ENCODE measurements at regions not wholly inside any gene's neighbourhood (a gene's known extent, or its start where the extent isn't known, plus 50 kb on each side); places are given as distances from the start of the nearest gene placed in this dataset.

DNA sequence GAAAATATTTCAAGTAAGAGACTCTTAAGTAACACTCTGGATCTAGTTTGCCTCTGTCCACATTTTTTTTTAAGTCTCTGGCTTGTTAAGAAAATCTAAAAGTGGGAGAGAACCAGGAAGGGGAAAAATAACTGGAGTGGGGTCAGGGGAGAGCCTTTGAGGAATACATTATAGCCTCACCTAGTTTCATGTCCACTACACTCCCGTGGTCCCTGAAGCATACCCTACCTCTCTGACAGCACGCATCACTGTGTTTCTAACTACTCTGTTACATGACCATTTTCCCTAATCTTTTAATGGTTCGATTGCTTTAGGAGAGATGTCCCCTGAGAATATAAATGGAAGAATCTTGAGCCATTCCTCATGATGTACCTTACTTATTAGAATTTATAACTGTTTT lies 318.3 kb downstream of the TMEM167A start (continued):
- TF ChIP-seq, protein P1, sequence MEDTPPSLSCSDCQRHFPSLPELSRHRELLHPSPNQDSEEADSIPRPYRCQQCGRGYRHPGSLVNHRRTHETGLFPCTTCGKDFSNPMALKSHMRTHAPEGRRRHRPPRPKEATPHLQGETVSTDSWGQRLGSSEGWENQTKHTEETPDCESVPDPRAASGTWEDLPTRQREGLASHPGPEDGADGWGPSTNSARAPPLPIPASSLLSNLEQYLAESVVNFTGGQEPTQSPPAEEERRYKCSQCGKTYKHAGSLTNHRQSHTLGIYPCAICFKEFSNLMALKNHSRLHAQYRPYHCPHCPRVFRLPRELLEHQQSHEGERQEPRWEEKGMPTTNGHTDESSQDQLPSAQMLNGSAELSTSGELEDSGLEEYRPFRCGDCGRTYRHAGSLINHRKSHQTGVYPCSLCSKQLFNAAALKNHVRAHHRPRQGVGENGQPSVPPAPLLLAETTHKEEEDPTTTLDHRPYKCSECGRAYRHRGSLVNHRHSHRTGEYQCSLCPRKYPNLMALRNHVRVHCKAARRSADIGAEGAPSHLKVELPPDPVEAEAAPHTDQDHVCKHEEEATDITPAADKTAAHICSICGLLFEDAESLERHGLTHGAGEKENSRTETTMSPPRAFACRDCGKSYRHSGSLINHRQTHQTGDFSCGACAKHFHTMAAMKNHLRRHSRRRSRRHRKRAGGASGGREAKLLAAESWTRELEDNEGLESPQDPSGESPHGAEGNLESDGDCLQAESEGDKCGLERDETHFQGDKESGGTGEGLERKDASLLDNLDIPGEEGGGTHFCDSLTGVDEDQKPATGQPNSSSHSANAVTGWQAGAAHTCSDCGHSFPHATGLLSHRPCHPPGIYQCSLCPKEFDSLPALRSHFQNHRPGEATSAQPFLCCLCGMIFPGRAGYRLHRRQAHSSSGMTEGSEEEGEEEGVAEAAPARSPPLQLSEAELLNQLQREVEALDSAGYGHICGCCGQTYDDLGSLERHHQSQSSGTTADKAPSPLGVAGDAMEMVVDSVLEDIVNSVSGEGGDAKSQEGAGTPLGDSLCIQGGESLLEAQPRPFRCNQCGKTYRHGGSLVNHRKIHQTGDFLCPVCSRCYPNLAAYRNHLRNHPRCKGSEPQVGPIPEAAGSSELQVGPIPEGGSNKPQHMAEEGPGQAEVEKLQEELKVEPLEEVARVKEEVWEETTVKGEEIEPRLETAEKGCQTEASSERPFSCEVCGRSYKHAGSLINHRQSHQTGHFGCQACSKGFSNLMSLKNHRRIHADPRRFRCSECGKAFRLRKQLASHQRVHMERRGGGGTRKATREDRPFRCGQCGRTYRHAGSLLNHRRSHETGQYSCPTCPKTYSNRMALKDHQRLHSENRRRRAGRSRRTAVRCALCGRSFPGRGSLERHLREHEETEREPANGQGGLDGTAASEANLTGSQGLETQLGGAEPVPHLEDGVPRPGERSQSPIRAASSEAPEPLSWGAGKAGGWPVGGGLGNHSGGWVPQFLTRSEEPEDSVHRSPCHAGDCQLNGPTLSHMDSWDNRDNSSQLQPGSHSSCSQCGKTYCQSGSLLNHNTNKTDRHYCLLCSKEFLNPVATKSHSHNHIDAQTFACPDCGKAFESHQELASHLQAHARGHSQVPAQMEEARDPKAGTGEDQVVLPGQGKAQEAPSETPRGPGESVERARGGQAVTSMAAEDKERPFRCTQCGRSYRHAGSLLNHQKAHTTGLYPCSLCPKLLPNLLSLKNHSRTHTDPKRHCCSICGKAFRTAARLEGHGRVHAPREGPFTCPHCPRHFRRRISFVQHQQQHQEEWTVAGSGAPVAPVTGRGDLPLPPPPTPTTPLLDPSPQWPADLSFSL (CRISPR knock-in tag; IDR thresholded peaks at IDR 0.05), result no peak
- no peak for TF ChIP-seq ZNF788 (CRISPR knock-in tag; IDR thresholded peaks at IDR 0.05; ENCODE audit: borderline replicate concordance)
- no peak for TF ChIP-seq NKX3-1 (CRISPR knock-in tag; IDR thresholded peaks at IDR 0.05)
- TF ChIP-seq MTA1 (CRISPR knock-in tag; IDR thresholded peaks at IDR 0.05; ENCODE audit: borderline replicate concordance), result no peak

DNA sequence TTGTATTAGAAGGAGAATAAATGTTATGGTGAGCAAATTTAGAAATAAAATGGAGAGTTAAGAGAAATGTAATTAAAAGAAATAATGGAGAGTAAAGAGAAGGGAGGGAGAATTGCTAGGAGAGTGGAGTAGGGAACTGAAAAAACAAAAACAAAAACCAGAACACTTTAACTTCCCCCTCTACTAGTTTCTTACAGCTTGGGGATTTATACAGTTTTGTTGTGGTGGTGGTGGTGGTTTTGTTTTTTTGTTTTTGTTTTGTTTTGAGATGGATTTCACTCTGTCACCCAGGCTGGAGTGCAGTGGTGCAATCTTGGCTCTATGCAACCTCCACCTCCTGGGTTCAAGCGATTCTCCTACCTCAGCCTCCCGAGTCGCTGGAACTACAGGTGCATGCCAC lies 322.4 kb downstream of the TMEM167A start:
- in situ Hi-C loops (cut with HindIII; ENCODE audit: extremely low pct_ligation_motif_present, low pct_unique_long_range_greater_than_20kb) (no loop called here), intact Hi-C loops (cut with micrococcal nuclease; ENCODE audit: unreplicated experiment) (no loop called here)
- H3K4me1 ChIP-seq (ENCODE audit: insufficient read depth, low read length), result no peaks in the 10 kb centered on the region
- DNase-seq (ENCODE audit: low spot score), result no peak
- no peaks in the 10 kb centered on the region for H3K36me3 ChIP-seq (replicated peaks in 1 of 2; ENCODE audit: control insufficient read depth in 1 of 2, insufficient read depth in 2 of 2, low read length in 2 of 2)
- H3K79me2 ChIP-seq (ENCODE audit: insufficient read depth, low read length), result no peaks in the 10 kb centered on the region
- no peak overlapping the region for H3K4me3 ChIP-seq (replicated peaks in 1 of 3; ENCODE audit: insufficient read depth in 1 of 3, low read depth in 2 of 3, low read length in 3 of 3)
- BruUV-seq (replicated peaks), result no TSS peak
- TF ChIP-seq ZNF678 (CRISPR knock-in tag; IDR thresholded peaks at IDR 0.05), result no peak
- TF ChIP-seq ZNF3 (CRISPR knock-in tag; IDR thresholded peaks at IDR 0.05), result no peak
- no peak for TF ChIP-seq DPF2 (CRISPR knock-in tag; IDR thresholded peaks at IDR 0.05; ENCODE audit: borderline replicate concordance, low read depth)
- no peak for TF ChIP-seq ZNF782 (CRISPR knock-in tag; IDR thresholded peaks at IDR 0.05; ENCODE audit: borderline replicate concordance)
- TF ChIP-seq ZNF629 (CRISPR knock-in tag; conservative IDR thresholded peaks at IDR 0.05), result no peak
- TF ChIP-seq ZBTB20 (CRISPR knock-in tag; IDR thresholded peaks at IDR 0.05; ENCODE audit: borderline replicate concordance, low read depth), result no peak
- TF ChIP-seq HIVEP1 (CRISPR knock-in tag; IDR thresholded peaks at IDR 0.05), result no peak
- TF ChIP-seq, protein P2, sequence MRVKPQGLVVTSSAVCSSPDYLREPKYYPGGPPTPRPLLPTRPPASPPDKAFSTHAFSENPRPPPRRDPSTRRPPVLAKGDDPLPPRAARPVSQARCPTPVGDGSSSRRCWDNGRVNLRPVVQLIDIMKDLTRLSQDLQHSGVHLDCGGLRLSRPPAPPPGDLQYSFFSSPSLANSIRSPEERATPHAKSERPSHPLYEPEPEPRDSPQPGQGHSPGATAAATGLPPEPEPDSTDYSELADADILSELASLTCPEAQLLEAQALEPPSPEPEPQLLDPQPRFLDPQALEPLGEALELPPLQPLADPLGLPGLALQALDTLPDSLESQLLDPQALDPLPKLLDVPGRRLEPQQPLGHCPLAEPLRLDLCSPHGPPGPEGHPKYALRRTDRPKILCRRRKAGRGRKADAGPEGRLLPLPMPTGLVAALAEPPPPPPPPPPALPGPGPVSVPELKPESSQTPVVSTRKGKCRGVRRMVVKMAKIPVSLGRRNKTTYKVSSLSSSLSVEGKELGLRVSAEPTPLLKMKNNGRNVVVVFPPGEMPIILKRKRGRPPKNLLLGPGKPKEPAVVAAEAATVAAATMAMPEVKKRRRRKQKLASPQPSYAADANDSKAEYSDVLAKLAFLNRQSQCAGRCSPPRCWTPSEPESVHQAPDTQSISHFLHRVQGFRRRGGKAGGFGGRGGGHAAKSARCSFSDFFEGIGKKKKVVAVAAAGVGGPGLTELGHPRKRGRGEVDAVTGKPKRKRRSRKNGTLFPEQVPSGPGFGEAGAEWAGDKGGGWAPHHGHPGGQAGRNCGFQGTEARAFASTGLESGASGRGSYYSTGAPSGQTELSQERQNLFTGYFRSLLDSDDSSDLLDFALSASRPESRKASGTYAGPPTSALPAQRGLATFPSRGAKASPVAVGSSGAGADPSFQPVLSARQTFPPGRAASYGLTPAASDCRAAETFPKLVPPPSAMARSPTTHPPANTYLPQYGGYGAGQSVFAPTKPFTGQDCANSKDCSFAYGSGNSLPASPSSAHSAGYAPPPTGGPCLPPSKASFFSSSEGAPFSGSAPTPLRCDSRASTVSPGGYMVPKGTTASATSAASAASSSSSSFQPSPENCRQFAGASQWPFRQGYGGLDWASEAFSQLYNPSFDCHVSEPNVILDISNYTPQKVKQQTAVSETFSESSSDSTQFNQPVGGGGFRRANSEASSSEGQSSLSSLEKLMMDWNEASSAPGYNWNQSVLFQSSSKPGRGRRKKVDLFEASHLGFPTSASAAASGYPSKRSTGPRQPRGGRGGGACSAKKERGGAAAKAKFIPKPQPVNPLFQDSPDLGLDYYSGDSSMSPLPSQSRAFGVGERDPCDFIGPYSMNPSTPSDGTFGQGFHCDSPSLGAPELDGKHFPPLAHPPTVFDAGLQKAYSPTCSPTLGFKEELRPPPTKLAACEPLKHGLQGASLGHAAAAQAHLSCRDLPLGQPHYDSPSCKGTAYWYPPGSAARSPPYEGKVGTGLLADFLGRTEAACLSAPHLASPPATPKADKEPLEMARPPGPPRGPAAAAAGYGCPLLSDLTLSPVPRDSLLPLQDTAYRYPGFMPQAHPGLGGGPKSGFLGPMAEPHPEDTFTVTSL (CRISPR knock-in tag; IDR thresholded peaks at IDR 0.05; ENCODE audit: borderline replicate concordance), result no peak
- ChIA-PET POLR2A (no interaction called here), CTCF (ENCODE audit: low intra/inter-chr PET ratio, low total read pairs) (no interaction called here)
- WGBS (ENCODE audit: low lambda C conversion rate), result 29% methylated on average over 3 of the region's 3 CpGs
- H3K9me3 ChIP-seq (ENCODE audit: low read length), result no peaks in the 10 kb centered on the region
- H3K27me3 ChIP-seq (ENCODE audit: control insufficient read depth in 1 of 2, insufficient read depth in 2 of 2, low read length in 2 of 2), result no peaks in the 10 kb centered on the region; a peak in 1 of 5 replicates
- no peak overlapping the region for H3K9ac ChIP-seq (ENCODE audit: insufficient read depth, low read depth, low read length)
- no peak for FAIRE-seq
- no peak overlapping the region for H3K4me2 ChIP-seq (ENCODE audit: low read depth, low read length)
- H2AFZ ChIP-seq (ENCODE audit: low read length), result no peak overlapping the region
- no peak for ATAC-seq
- H3K27ac ChIP-seq (ENCODE audit: extremely low read length, insufficient read depth, low read length), result no peak overlapping the region
- H4K20me1 ChIP-seq (ENCODE audit: insufficient read depth, low read length), result no peaks in the 10 kb centered on the region

Data from HepG2 (cell line).